DOHH2 (cell line): ENCODE measurements at regions not wholly inside any gene's neighbourhood (a gene's known extent, or its start where the extent isn't known, plus 50 kb on each side); places are given as distances from the start of the nearest gene placed in this dataset.

Experiments
- CTCF ChIP-seq: fragments of 200-600 bp; sonication (generic); IDR thresholded peaks from one replicate; pipeline ENCODE4 v1.5.1; 2014; ENCODE audit warnings: antibody characterized with exemption, mild to moderate bottlenecking, low read depth, low read length; ENCODE audit not compliant: poor library complexity, severe bottlenecking
- EZH2phosphoT487 ChIP-seq: fragments of 200-600 bp; sonication (generic); IDR thresholded peaks from 2 replicates; pipeline ENCODE4 v1.6.1; 2017; ENCODE audit warnings: borderline replicate concordance, mild to moderate bottlenecking, antibody characterized with exemption, low read length, moderate library complexity, mixed read lengths

- TF ChIP-seq CTCF (no peak), EZH2phosphoT487 (no peak)
Observed at GRCh38 chr5:3303777-3304176, 291.9 kb upstream of the IRX1 start.
